Omental fat pad (tissue), 3 donors: ENCODE measurements at regions not wholly inside any gene's neighbourhood (a gene's known extent, or its start where the extent isn't known, plus 50 kb on each side); places are given as distances from the start of the nearest gene placed in this dataset.
"Not testable (repeated sequence)": the region's sequence is repeated elsewhere in the genome, so short reads cannot be mapped to it uniquely, and the experiment has no call there.

Source experiments
- ATAC-seq: fragments of 150-250 bp; one replicate; pipeline ENCODE4 v1.9.1; 2016; ENCODE audit warnings: mild to moderate bottlenecking, moderate library complexity; ENCODE audit not compliant: low FRiP score
- DNase-seq: peaks from one replicate; pipeline ENCODE4 v3.0.0-alpha.2; 2019; ENCODE audit warnings: low spot score
- CTCF ChIP-seq, 3 donors: fragments of 450-650 bp; IDR thresholded peaks; one replicate each; pipeline ENCODE4 v1.5.1; 2016 to 2017; ENCODE audit warnings: antibody characterized with exemption in 3 of 3, mild to moderate bottlenecking in 3 of 3, moderate library complexity in 2 of 3

GRCh38 chr4:148901075-148901705 lies 459.0 kb upstream of the NR3C2 start:
- ATAC-seq (no peak), DNase-seq (no peak)
- TF ChIP-seq CTCF (IDR thresholded peaks at IDR 0.05): no peak

GRCh38 chr4:148898139-148898538 lies 455.9 kb upstream of the NR3C2 start:
- ATAC-seq, DNase-seq: not testable (repeated sequence)

- no peak for TF ChIP-seq CTCF (IDR thresholded peaks at IDR 0.05)
- DNase-seq: no peak
- ATAC-seq: no peak
These were observed 450.9 kb upstream of the NR3C2 start for GRCh38 chr4:148893095-148893494.

GRCh38 chr4:148883891-148884290 lies 441.7 kb upstream of the NR3C2 start:
- no peak for ATAC-seq
- no peak for DNase-seq

GRCh38 chr4:148883435-148883834 lies 441.2 kb upstream of the NR3C2 start:
- TF ChIP-seq CTCF (IDR thresholded peaks at IDR 0.05): no peak
- ATAC-seq (no peak), DNase-seq (no peak)

More at GRCh38 chr4:148883891-148884290, 441.7 kb upstream of the NR3C2 start:
- TF ChIP-seq CTCF (IDR thresholded peaks at IDR 0.05): no peak

- no peak for TF ChIP-seq CTCF (IDR thresholded peaks at IDR 0.05)
These were observed 439.8 kb upstream of the NR3C2 start for GRCh38 chr4:148881860-148882643.

GRCh38 chr4:148874331-148874730 lies 432.1 kb upstream of the NR3C2 start:
- ATAC-seq (no peak), DNase-seq (no peak)
- TF ChIP-seq CTCF (IDR thresholded peaks at IDR 0.05): no peak

More at GRCh38 chr4:148881860-148882643, 439.8 kb upstream of the NR3C2 start:
- ATAC-seq (no peak), DNase-seq (no peak)
